Fibroblast of pulmonary artery (primary cell): ENCODE measurements at regions not wholly inside any gene's neighbourhood (a gene's known extent, or its start where the extent isn't known, plus 50 kb on each side); places are given as distances from the start of the nearest gene placed in this dataset.
A peak's percentile ranks its signal among the peaks of the same experiment; 100 is the strongest.

Experiments
- DNase-seq: peaks from one replicate; pipeline ENCODE4 v3.0.0-alpha.2; 2010; ENCODE audit warnings: low read depth
- H3K4me3 ChIP-seq: replicated peaks from 2 replicates; pipeline ENCODE4 v1.5.1; 2011; ENCODE audit warnings: low read depth, mild to moderate bottlenecking, control low read depth, low read length, moderate library complexity
- CTCF ChIP-seq: IDR thresholded peaks from 2 replicates; pipeline ENCODE4 v1.5.1; 2011; ENCODE audit warnings: mild to moderate bottlenecking, control low read depth, low read length, inconsistent platforms; ENCODE audit errors: missing control alignments

- H3K4me3 ChIP-seq = no peak overlapping the region
- peak; percentile 21 for DNase-seq
- no peak for TF ChIP-seq CTCF
These were observed 1385.6 kb upstream of the TMEFF2 start for GRCh38 chr2:193580176-193580950.

GRCh38 chr2:193566886-193567285 lies 1372.2 kb upstream of the TMEFF2 start:
- no peak for DNase-seq
- no peak overlapping the region for H3K4me3 ChIP-seq
- TF ChIP-seq CTCF = no peak

- no peak overlapping the region for H3K4me3 ChIP-seq
- DNase-seq = peak; percentile 38
- no peak for TF ChIP-seq CTCF
These were observed 1371.5 kb upstream of the TMEFF2 start for GRCh38 chr2:193566276-193566675.

- no peak for DNase-seq
- H3K4me3 ChIP-seq = no peak overlapping the region
- TF ChIP-seq CTCF = no peak
These were observed 1367.3 kb upstream of the TMEFF2 start for GRCh38 chr2:193562031-193562430.

- peak; percentile 14 for DNase-seq
- no peak overlapping the region for H3K4me3 ChIP-seq
- TF ChIP-seq CTCF = no peak
These were observed 1366.3 kb upstream of the TMEFF2 start for GRCh38 chr2:193561054-193561453.

GRCh38 chr2:193556766-193557470 lies 1362.2 kb upstream of the TMEFF2 start:
- H3K4me3 ChIP-seq = no peak overlapping the region
- DNase-seq = peak; percentile 51
- no peak for TF ChIP-seq CTCF
